Dermis blood vessel endothelial cell (primary cell): ENCODE measurements at regions not wholly inside any gene's neighbourhood (a gene's known extent, or its start where the extent isn't known, plus 50 kb on each side); places are given as distances from the start of the nearest gene placed in this dataset.

Source experiments
- DNase-seq: peaks from one replicate; pipeline ENCODE4 v3.0.0; 2010

DNA sequence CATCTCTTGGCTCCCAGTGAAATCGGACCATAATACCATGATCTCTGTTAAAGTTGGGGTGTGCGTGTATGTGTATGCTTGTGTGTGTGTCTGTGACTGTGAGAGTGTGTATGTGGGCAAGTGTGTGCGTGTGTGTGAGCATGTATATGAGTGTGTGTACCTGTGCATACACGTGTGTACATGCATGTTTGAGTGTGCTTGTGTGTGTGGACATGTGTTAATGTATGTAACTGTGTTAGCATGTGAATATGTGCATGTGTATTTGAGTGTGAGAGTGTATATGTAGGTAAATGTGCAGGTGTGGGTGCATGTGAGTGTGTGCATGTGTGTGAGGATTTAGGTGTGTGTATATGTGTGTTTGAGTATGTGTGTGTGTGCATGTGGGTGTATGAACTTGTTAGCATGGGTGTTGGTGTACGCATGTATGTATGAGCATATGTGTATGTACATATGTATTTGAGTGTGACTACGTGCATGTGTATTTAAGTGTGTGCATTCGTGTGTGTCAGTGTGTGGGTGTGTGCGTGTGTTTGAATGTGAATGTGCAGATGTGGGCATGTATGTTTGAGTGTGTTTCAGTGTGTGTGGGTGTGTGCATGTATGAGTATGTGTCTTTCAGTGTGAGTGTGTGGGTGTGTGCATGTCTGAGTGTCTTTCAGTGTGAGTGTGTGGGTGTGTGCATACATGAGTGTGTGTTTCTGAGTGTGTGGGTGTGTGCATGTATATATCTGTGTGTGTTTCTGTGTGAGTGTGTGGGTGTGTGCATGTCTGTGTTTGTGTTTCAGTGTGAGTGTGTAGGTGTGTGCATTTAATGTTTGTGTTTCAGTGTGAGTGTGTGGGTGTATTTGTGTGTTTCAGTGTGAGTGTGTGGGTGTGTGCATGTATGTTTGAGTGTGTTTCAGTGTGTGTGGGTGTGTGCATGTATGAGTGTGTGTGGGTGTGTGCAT lies 183.2 kb downstream of the SOX9 start:
- no peak for DNase-seq

DNA sequence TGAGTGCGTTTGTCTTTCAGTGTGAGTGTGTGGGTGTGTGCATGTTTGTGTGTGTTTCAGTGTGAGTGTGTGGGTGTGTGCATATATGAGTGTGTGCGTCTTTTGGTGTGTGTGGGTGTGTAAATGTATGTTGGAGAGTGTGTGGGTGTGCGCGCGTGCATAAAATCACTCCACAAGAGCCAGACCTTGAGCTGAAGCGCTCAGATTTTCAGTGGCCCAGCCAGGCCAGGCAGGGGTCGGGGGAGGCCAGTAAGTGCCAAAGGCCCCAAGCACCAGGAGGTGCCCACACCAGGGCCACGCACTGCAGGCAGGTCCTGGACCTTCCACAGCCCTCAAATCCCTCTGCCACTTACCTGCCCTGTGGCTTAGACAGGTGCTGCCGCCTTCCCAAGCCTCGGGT lies 184.0 kb downstream of the SOX9 start:
- no peak for DNase-seq

DNA sequence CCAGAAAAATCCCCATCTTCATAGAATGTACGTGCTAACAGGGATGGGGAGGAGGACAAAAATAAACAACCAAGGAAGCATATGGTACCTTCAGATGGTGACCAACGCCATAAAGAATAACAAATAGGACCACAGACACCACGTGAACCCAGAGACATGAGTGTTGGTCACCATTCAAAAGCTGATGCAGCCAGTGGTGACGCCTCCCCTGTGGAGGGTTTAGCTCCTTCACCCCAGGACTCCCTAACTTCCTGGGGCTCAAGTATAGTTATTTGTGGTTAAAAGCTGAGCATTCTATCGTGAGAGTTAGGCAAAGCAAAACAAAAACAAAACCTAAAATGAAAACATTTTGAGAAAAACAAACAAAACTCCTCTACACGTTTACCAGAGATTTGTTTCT lies 184.7 kb downstream of the SOX9 start:
- no peak for DNase-seq

DNA sequence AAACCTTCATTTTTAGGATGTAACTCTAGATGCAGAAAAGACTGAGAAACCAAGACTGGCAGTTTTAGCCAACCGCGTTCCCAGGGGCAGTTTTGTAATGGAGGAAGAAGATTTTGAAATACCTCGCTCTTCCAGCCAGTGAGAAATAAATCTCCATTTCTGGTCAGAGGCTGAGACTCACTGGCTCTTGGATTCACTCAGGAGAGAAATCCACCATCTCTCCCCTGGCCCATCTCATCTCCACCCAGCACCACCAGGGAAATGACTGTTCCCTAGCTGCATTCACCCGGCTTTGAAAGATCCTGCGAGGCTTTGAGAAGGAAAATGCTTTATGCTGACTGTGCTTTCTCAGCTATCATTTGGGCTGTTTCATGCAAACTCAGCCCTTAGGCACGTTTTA lies 185.2 kb downstream of the SOX9 start:
- DNase-seq, result no peak

DNA sequence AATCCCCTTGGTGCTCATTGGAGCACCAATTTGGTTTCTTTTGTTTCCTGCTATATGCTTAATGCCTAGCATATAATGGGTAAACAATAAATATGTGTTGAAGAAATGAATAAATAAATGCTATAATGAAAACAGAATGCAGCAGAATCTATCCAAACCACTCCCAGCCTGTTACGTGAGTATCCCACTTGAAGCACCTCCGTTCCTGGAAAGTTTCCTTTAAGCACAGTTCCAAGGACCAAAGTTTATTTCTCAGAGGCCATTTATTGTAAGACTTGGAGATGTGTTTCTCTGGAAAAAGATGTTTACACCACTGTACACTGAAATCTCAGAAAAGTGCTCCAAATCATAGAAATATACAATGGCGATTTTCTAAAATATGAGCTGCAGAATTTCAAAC lies 187.0 kb downstream of the SOX9 start:
- no peak for DNase-seq

DNA sequence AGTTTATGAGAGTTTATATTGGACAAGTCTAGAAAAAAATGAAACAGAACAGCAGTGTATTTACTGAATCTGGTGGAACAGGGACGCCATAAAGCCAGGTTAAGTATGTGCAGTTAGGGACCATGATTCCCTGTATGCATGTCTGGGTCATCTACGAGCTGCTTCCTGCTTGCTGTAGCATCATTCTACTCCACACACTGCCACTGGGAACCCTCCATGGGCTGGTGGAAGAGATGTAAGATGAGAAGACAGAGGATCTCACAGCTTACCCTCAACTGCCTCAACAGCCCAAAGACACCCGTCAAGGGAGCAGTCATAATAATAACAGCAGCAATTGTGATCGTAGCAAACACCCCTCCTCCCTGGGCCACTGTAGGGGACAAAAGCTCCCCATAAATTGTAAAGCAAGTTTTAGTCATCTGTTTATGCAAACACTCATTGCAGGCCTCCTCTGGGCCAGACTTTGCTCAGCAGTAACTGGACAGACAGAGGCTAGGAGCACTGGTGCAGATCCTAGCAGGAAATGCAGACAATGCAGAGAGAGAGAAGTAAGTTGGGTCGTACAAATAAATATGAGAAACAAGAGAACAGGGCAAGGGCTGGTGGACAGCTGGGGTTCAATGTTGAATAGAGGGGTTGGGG lies 188.0 kb downstream of the SOX9 start:
- no peak for DNase-seq

DNA sequence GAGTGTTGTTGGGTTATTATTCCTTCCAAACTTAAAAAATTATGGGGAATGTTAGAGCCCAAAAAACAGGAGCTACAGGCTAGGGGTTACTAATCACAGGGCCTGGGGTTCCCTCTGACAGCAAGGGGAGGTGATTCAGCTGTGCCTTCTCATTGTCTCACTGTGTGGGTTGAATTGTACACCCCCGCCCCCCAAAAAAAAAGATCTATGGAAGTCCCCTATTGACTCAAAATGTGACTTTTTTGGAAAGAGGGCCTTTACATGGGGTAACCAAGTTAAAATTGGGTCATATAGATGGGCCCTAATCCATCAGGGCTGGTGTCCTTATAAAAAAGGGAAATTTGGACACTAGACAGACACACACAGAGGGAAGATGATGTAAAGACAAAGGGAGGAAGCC lies 190.2 kb downstream of the SOX9 start:
- DNase-seq, result no peak

DNA sequence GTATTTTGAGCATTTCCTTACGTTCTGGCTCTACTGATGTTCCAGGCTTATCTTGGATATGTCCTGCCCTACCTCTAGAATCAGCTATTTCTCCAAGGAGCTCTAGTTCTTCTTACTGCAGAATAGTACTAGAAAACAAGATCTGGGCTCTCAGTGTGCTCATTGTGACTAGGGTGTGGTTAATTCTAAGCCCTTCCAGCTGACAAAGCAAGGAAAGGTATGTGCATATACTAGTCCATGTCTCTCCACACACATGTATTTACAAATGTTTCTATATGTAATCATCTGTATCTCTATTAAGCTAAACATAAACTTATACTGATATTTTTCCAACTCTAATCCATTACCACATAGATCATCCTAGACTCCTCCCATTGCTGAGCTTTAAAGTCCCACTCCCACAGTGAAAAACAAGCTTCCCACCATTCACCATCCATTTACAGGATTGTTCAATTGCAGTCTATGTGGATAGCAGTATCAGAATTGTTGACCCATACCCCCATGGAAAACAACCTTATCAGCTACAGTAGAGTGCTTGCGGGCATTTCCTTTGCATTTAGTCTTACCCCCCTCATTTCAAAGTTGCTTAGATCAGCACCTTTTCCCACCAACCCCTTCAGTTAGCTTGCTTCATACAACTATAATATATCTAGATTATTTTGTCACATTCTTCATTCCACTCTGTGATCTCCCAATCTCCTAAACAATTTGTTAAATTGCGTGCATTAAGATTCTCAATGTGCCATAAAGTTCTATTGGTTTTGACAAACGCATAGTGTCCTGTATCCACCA lies 194.5 kb downstream of the SOX9 start:
- DNase-seq, result no peak

DNA sequence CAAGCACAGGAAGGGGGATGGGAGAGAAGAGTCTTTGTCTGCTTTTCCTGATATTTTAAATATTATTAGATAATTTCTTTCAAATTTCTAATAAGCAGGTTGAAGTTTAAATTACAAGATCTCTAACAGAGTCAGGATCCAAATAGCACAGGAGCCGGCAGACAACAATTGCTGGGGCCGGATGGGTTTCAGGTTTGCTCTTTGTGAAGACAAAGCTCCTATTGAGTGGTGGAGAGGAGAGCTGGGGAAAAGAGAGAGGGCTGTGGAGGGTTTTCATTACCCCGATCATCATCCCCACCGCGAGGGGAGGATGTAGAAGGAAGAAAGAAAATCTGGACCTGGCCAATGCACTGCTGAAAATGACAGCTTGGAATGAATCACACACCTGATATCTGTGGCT lies 197.3 kb downstream of the SOX9 start:
- no peak for DNase-seq

DNA sequence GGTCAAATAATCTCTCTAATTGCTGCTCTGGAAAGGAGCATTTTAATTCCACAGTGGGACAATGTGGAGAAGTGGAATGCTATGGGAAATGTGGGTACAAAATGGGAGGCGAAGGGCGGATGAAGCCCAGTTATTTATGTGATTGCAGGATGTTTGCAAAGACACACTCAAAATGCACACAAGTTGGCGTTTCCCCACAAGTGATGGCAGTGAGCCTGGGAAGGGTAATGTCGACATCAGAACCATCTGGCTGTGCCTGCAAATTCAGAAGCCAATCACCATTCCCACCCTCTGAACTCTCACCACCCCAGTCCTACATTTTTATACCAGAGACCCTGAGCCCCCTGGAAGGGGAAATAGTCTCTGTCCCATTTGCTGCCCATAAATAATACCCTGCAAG lies 201.1 kb downstream of the SOX9 start:
- DNase-seq, result no peak

DNA sequence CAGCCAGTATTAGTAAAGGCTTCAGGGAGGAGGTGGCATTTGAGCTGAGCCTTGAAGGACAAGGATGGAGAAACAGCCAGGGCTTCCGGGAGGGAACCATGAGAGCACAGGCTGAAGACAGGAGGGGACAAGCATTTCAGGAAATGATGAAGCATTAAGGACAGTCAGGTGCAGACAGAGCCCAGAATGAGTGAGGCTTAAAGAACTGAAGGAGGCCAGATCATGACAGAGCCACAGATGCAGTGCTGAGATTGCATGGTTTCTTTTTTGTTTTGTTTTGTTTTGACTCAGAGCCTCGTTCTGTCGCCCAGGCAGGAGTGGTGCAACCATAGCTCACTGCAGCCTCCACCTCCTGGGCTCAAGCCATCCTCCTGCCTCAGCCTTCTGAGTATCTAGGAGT lies 211.5 kb downstream of the SOX9 start:
- DNase-seq, result no peak

DNA sequence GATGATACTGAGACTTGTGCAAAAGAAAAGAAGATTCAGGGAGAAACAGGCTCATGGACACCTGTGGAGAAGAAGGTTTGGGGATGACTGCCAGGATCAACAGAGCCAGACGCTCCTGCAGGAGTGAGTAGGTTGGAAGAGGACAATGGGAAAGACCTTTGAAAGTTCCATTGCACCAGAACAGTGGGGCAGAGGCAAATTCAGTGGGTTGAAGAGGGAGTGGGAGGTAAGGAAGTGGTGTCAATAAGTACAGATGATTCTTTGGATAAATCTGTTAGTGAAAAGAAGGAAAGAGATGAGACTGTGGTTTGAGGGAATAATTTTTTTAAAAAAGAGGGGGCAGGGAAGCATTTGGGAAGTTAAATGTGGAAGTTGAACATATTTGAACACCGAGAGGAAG lies 212.8 kb downstream of the SOX9 start:
- DNase-seq, result no peak

DNA sequence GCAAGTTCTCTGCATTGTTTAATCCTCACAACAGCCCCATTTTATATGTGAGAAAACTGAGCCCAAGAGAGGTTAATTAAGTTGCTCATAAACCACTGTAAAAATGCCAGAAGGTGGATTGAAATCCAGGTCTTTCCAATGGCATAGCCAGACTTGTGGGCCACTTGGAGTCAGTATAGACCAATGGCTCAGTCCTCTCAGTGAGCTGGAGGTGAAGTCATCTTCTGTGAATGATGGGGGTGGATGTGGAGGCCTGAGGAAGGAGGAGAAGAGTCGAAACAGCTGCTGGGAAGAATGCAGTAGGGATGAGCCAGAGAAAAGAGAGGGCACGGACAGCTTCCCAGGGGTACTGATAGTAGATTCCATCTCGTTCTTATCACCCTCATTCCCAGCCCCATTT lies 213.4 kb downstream of the SOX9 start:
- no peak for DNase-seq

DNA sequence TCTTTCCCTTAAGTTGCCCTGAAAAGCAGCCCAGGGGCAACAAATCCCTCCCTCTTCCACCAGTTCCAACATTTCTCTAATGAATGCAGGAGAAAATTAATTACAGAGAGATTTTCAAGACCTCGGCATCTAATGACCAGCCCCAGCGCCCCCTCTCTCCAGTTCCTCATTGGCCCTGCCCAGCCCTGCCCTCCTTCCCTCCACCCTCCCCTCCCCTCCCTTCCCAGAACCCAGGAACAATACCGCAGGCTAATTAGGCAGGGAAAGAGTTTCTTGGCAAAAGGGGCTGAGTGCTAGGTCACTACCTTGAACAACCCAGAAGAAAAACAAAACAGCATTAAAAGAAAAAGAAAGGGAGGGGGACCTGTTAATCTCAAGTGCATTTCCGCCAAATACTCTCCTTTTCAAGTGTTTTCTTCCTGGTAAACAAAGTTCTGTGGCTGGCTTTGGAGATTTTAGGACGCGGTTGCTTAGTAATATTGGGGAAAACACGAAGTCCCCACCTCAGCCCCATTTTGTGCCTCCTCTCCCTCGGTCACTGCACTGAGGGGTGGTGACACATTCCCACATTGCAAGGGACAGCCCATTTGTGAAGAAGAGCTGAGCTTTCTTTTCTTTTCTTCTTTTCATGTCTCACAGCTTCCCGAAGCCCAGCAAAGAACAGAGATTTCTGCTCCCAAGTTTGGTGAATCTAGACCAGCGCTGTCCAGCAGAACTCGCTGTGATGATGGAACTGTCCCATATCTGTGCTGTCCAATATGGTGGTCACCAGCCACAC lies 215.4 kb downstream of the SOX9 start:
- no peak for DNase-seq

DNA sequence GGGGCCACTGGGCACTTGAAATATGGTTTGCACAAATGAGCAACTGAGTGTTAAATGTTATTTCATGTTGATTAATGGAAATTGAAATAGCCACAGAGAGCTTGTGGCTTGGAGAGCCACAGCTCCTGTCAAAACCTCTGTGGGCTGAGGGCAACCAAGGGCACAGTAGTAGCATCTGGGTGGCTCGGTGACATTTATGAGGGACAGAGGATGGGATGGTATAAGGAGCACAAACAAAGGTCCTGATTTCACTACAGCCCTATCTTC lies 215.9 kb downstream of the SOX9 start:
- DNase-seq, result no peak

DNA sequence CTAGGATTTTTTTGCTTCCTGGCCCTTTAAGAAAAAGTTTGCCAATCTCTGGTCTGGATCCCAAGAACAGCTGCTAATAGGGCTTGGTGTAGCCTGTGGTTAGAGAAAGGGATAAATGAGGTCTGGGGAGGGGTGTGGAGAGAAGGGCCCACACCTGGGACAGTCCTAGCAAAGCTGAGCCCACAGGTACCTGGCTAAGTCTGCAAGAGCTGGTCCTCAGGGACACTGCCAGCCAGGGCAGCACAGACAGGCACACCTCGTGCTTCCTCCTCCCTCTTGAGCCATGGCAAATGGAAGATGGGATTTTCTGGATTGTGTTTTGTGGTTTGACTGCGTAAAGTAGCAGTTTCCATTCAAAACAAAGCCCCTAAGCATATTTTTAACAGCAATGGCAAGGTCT lies 217.5 kb downstream of the SOX9 start:
- no peak for DNase-seq

DNA sequence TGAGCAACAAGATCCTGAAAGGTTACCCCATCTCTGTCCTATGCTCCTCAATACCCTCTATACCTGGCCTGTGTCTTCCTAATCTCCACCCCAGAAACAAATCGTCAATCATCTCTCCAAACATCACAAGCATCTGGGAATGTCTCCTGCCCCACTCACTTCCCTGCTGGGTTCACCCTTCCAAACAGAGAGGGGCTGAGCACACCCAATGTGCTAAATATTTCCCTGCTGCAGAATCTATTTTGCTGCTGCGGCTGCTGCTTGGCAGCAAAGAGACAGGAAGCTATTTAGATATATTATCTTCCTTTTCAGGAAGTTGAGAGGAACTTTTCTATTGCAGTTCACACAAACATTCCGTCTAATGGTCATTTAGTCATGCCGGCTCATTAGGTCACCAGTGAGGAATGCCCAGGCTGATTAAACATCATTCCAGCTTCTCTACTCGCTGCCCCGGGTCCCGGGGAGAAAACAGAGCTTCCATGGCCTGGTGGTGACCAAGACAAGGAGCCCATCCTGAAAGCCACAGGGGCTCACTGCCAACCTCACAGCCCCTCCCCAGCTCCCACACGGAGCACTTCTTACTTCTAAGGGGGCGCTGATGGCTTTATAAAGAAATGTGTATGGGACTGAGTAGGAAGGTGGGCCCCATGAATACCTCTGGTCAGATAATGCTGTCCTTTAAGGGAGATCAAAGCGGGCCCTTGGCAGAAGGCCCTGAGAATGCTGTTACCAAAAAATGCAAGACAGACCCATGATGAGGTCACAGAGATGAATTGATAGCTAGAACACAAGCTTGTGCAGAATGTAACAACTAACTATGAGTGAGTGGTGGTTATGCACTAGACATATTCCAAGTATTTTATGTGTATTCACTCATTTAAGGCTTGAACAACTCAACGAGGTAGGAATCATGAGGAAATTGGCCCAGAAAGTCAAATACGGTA lies 218.3 kb downstream of the SOX9 start:
- peak; percentile 86 for DNase-seq

DNA sequence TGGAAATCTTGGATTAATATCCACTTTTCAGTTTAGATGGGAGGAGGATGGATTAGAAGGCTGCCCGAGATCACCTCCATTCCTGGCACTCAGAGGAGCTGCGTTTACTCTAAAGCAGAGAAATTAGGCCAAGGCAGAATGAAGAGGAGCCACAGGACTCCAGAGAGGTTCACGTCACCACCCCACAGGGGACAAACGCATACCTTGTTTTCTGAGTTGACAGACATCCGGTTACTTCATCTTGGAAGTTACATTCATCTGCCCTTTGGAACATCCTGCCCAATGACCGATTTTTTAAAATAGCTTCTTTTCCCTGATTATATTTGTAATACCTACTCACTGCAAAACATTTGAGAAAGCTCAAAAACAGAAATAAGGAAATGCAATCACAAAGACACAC lies 220.0 kb downstream of the SOX9 start:
- DNase-seq, result no peak

DNA sequence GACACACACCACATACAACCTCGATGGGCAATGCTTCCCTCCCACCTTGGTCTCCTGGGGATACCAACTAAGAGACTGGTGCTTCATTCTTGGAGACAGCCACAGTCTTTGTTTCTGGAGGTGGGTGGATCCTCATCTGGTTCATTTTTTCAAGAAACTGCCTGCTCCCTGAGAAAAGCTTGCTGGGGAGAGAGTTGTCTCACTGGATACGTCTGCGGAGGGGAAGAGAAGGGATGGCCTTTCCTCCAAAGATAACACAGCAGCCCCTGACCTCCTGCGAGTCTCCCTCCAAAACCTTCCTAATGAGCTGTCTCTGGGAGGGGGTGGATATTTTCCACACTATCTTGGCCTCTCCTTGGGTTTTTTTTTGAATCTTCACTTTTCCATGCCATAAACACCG lies 221.2 kb downstream of the SOX9 start:
- no peak for DNase-seq

DNA sequence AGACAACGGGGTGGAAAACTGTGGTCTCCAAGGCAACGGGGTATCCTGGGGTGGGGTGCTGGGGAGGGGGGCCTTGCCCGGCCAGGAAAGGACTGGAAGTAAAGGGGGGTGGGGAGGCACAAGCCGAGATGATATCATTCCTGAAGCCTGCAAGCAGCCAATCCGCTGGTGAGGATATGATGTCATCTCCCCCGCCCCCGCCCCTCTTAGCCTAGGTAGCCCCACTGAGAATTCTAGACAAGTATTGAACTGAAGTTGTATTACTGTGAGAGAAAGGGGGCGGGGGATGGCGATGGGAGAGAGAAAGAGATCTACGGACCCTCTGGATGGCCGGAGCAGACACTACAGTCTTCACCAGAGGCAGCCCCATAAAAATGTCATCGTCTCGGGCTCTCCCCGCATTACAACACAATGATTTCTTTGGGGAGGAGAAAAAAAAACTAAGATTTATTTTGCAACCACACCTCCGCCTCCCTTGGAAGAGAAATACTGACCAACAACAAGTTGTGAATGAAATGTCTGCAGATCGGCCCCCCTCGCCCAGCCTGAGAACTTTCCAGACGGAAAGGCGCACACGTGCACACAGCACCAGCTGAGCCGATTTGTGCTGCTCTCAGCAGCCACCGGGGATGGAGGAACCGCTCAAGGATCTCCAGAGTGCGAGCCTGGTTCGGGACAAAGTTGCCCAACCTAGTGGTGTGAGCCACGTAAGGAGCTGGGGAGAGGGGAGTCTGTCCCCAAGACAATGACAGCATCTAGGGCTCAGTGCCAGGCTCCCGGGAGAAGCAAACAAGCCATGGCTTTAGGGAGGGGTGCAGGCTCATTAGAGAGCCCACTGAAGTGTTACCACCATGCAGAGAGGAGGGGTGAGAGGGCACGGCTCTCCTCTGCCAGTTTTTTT lies 222.1 kb downstream of the SOX9 start:
- DNase-seq, result no peak

DNA sequence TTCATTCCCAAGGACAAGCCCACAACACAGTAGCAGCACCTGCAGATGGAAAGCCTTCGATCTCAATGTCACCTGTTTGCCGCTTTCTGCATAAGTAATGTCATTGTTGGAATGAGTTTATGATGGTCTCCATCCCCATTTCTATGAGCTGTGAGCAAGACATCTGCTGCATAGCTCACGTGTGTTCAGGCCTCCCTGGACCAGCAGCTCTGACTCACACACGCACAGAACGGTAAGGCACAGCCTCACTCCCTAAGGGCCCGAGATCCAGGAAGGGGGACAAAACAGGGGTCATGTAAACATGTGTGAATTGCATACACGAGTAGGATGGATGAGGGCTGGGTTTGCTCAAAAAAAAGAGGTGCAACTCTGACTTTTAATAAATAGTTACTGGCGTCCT lies 223.1 kb downstream of the SOX9 start:
- no peak for DNase-seq
